GM13977 (cell line): ENCODE measurements at regions not wholly inside any gene's neighbourhood (a gene's known extent, or its start where the extent isn't known, plus 50 kb on each side); places are given as distances from the start of the nearest gene placed in this dataset.
A peak's percentile ranks its signal among the peaks of the same experiment; 100 is the strongest.
"Not testable (repeated sequence)": the region's sequence is repeated elsewhere in the genome, so short reads cannot be mapped to it uniquely, and the experiment has no call there.

Experiments
- DNase-seq: peaks from one replicate; pipeline ENCODE4 v3.0.0; 2012; ENCODE audit warnings: low spot score
- CTCF ChIP-seq: IDR thresholded peaks from 2 replicates; pipeline ENCODE4 v1.5.1; 2012; ENCODE audit warnings: mild to moderate bottlenecking, control low read depth; ENCODE audit not compliant: insufficient read depth; ENCODE audit errors: extremely low read depth, missing control alignments
- in situ Hi-C: fragments of 300-500 bp; cut with MboI; formaldehyde crosslinking; loops from one replicate; pipeline ENCODE4 v1.12.0; 2022; ENCODE audit warnings: low sequenced_read_pairs, low pct_unique_long_range_greater_than_20kb, mixed read lengths, inconsistent platforms; ENCODE audit not compliant: unreplicated experiment

GRCh38 chr2:175431101-175431946, 249.8 kb upstream of the ATP5MC3 start:
- TF ChIP-seq CTCF, result no peak
- DNase-seq, result no peak
- in situ Hi-C loops, result no loop called here

- TF ChIP-seq CTCF, result no peak
- no peak for DNase-seq
- in situ Hi-C loops, result no loop called here
Observed at GRCh38 chr2:175430236-175430635, 248.7 kb upstream of the ATP5MC3 start.

- no peak for TF ChIP-seq CTCF
- in situ Hi-C loops, result no loop called here
- DNase-seq, result no peak
Observed at GRCh38 chr2:175418224-175418835, 236.8 kb upstream of the ATP5MC3 start.

GRCh38 chr2:175414882-175415487, 233.5 kb upstream of the ATP5MC3 start:
- peak; percentile 54 for TF ChIP-seq CTCF
- peak; percentile 28 for DNase-seq
- in situ Hi-C loops, result no loop called here

GRCh38 chr2:175414191-175414881, 232.8 kb upstream of the ATP5MC3 start:
- no peak for DNase-seq

GRCh38 chr2:175410941-175411340, 229.4 kb upstream of the ATP5MC3 start:
- in situ Hi-C loops, DNase-seq: not testable (repeated sequence)

More at GRCh38 chr2:175414191-175414881, 232.8 kb upstream of the ATP5MC3 start:
- in situ Hi-C loops, result no loop called here
- TF ChIP-seq CTCF, result no peak
